Right renal pelvis (tissue), 4 donors: ENCODE measurements at regions not wholly inside any gene's neighbourhood (a gene's known extent, or its start where the extent isn't known, plus 50 kb on each side); places are given as distances from the start of the nearest gene placed in this dataset.

Experiments used
- DNase-seq, 4 donors: peaks; one replicate each; pipeline ENCODE4 v3.0.0-alpha.2; 2013; ENCODE audit warnings: low read depth in 4 of 4, low spot score in 3 of 4, missing footprints in 1 of 4

- DNase-seq: no peak
Observed at GRCh38 chr12:65649126-65649525, 175.2 kb upstream of the HMGA2 start.

DNA sequence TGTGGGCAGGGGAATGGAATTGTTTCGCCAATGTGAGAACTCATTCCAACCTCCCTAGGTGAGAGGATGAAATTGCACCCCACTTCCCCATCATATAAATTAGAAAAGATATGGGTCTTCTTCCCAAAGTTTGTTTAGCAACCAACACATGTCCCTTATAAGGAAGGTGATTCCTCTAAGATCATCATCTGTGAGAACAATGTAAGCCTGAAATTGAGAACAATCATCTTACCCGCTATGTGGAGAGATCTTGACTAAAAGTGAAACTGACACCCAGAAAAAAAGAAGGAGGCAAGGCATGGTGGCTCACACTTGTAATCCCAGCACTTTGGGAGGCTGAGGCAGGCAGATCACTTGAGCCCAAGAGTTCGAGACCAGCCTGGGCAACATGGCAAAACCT is 173.2 kb upstream of the HMGA2 start:
- no peak for DNase-seq

DNA sequence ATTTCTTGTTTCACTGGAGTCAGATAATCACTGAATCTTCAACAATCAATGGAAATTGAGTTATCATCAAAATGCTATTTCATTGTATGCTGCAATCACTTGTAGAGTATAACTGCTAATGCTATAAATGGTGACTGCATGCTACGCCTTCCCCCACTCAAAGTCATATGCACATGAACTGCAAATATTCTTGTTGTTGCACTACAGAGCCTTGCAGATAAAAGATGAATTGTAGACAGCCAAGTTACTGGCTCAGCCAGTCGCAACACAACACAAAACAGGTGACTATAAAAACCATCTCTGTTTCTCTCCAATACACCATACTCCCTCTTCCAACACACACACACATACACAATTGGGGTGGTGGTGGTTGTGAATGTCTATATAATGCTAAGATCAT is 171.0 kb upstream of the HMGA2 start:
- no peak for DNase-seq

- no peak for DNase-seq
Observed at GRCh38 chr12:65653946-65654629, 170.2 kb upstream of the HMGA2 start.

DNA sequence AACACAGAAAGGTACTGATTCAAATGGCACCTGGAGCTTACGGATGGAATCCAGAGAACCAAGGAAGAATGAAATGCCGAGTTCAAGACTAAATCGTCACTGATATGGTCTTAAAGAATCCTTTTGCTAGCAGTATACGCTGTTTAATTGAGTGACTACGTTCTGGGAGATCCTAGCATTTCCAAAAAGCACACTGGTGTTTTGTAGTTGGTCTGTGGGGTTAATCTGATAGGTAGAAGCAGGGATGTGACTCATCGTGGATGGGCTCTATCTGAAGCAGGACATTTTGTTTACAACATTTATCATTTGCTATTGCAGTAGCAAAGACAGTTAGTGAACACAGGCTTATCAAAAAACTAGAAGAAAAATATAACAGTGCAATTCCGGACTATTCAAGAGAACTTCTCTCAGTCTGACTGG is 169.2 kb upstream of the HMGA2 start:
- DNase-seq: no peak

GRCh38 chr12:65656156-65656882 is 168.0 kb upstream of the HMGA2 start:
- DNase-seq: no peak

GRCh38 chr12:65656891-65657351 is 167.4 kb upstream of the HMGA2 start:
- DNase-seq: no peak

DNA sequence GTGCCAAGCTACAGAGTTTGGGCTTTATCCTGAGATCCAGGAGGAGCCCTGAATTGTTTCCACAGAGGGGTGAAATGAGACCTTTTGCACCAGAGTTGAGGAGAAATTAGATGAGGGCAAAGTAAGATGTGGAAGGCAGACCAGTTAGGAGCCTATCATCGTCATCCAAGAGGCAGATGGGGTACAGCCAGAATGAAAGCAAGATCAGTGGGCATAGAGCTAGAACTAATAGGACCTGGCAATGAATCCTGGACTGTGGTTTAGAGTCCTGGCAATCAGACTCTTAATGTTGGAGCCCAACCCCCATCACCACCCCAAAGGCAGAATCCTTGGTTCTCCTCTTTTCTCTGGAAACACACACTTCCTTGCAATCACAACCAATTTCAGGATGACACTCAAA is 166.6 kb upstream of the HMGA2 start:
- no peak for DNase-seq

DNA sequence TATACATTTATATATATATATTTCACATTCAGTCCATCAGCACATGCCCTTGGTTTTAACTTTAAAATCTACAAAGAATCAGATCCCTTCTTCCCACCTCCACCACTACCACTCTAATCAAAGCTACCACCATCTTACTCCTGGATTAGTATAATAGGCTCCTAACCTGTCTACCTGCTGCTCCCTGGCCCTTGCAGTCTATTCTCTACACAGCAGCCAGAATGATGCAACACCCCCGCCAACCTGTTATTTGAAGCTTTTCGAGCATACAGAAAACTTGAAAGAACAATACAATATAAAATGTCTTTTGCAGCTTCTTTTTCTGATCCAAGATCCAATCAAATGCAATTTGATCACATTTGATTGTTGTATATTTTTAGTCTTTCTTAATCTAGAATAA is 165.9 kb upstream of the HMGA2 start:
- DNase-seq: no peak

DNA sequence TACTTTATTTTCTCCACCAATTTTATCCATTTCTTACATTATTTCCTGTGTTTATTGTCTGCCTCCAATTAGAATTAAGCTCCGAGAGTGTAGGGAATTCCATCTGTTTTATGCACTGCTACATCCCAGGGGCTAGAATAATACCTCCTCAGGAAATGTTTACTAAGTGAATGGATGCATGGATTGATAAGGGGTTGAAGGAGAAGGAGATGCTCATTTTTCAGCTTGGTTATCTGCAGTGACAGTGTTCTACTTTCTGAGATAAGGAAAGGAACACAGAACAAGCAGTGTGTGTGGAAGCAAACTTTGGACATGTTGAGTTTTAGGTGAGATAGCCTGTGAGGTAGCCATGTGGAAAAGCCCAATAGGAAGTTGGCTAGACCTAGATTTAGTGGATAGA is 164.6 kb upstream of the HMGA2 start:
- DNase-seq: no peak

DNA sequence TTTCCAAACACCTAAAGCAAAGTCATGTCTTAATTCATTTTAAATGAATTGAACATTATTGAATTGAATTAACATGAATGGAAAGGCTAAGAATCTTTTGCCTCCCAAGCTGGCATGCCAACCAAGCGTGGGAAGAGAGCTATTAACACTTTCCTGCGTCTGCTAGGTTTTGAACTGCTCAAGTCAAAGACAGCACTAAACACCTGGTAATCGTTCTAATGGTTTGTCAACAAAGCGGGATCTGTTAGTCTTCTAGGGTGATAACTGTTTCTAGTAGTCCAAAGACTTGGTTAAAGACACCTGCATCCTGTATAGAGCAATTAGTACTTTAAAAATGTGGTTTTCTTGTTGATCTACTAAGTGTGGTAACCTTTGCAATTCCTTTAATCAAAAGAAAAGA is 164.2 kb upstream of the HMGA2 start:
- no peak for DNase-seq

DNA sequence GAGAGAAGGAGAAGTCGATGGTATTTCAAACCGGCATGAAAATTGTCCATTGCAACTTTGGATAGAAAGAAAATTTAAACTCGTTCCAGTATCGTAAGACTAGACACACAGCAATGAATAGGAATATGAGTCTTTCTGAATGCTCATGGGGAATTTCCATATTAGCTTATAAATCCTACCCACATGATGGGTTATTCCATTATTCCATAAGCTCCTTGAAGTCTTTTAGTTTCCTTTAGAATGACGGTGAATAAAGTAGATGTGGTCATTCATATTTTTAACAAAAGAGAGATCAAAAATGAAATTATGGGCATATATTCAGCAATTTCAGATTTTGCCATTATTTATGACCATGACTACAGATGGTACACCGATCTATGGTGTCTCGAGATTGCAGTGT is 163.4 kb upstream of the HMGA2 start:
- DNase-seq: no peak

DNA sequence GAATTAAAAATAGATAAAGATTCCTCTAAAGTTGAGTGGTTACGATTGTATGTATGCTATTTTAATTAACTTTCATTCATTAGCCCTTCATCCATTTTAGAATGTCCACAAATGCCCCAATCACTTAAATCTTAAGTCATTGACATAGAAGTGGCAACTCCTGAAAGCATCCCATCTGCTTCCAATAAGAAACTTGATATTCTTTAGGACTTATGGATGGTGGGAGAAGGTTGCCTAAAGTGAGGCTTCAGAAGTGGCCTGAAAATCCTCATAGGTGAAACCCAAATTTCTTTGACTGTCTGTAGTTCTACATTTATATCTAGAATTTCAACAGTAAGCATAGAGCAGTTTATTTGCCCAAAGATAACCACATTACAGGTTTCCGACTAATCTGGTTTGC is 161.7 kb upstream of the HMGA2 start:
- DNase-seq: no peak

DNA sequence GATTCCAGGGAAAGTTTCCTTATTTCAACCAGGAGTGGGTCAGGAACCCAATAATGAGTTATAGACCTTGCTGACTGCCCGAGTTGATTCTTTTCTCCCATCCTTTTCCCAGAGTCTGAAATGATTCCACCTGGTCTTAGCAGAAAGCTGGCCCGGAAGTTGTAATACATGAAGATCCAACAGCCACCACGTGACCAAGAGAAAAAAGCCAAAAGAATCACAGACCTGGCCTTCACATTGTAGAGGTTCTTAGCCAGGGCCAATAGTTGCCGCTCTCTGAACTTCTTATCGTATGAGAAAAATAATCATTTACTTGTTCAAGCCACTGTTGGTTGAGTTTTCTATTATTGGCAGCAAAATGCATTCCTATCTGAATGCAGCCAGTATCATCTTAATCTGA is 161.2 kb upstream of the HMGA2 start:
- DNase-seq: no peak

DNA sequence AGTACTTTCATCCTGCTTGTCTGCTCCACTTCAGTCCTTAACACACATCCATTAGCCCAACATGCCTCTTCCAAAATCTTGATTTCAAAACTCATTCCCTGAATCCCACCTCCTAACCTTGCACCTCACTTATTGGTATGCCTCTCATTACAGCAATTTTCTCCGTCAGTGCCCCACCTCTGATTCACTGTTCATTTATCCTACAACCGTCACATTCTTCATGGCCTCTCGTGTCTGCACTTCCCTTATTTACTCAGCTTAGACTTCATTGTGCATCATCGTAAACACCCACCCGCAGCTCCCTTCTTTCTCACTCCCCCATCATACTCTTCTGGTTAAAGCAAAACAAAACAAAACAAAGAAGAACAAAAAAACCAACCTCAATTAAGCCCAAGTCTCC is 160.6 kb upstream of the HMGA2 start:
- no peak for DNase-seq

- DNase-seq: no peak
Observed at GRCh38 chr12:65664715-65665250, 159.5 kb upstream of the HMGA2 start.

- DNase-seq: no peak
Observed at GRCh38 chr12:65665817-65666216, 158.5 kb upstream of the HMGA2 start.

DNA sequence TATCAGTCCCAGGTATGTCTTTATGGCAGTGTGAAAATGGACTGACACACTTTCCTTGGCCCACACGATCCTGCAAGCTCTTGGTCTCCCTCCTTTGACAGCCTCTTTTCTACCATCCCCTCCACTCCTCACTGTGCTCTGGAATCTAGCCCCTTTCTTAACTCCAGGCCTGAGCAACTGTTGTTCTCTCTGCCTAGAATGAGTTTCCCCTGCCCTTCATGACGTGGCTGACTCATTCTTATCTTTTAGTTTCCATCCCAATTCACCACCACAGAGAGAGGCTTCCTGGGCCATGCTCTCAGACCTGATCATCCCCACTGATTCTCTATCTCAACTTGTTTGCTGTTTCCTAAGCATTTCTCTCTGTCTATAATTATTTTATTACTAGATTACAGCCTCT is 157.4 kb upstream of the HMGA2 start:
- DNase-seq: no peak

- no peak for DNase-seq
Observed at GRCh38 chr12:65667932-65668331, 156.4 kb upstream of the HMGA2 start.

DNA sequence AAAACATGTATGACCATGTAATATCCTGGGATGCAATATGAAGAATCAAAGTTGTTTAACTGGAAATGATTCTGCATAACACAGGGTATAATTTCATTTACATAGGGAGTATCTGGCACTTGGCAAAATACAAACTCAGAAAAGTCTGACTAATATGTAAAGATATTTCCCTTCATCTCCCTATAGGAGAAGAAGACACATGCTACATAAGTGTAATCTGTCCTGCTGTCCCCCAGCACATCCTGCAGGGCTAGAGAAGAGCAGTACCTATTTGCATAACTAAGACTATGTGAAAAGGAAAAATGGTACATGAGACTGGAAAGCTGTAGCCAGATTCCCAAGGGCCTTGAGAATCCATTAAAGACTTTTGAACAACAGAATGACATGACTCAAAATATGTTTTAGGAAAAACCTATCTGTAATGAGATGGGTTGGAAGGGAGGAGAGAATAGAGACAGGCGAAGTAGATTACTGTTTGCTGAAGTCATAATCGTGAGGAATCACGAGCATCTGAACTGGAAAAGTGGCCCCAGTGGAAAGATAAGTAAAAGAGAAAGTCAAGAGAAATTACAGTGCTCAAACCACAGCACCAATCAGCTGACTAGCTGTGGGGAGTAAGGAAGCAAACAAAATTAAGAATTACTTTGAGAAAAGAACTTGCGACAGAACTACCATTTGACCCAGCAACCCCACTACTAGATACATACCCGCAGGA is 155.1 kb upstream of the HMGA2 start:
- DNase-seq: no peak

DNA sequence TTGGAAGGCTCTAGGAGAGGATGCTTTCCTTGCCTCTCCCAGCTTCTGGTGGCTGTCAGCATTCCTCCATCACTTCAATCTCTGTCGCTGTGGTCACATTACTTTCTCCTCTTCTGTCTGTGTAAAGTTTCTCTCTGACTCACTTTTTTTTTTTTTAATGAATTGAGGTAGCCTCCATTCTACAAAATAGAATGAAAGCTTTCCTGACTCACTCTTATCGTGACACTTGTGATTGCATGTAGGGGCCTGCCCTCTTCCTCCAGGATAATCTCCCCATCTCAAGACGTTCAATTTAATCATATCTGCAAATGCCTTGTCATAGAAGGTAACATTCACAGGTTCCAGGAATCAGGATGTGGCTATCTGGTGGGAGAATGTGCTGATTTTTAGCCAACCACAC is 153.5 kb upstream of the HMGA2 start:
- DNase-seq: no peak

GRCh38 chr12:65672441-65672840 is 151.8 kb upstream of the HMGA2 start:
- no peak for DNase-seq
